Cardiac fibroblast (primary cell): ENCODE measurements at regions not wholly inside any gene's neighbourhood (a gene's known extent, or its start where the extent isn't known, plus 50 kb on each side); places are given as distances from the start of the nearest gene placed in this dataset.
A peak's percentile ranks its signal among the peaks of the same experiment; 100 is the strongest.

Source experiments
- DNase-seq, 2 donors: peaks; one replicate each; pipeline versions ENCODE4 v3.0.0 to v3.0.0-alpha.2; 2010; ENCODE audit warnings: low read depth in 2 of 2
- H3K4me3 ChIP-seq, 2 donors: replicated peaks in 1 of 2; 1 replicate in 1 of 2; 2 replicates in 1 of 2; pipeline ENCODE4 v1.5.1; 2011; ENCODE audit warnings: low read depth in 2 of 2, low read length in 2 of 2, mild to moderate bottlenecking in 2 of 2, moderate library complexity in 1 of 2
- TF ChIP-seq, protein P1 (sequence below): IDR thresholded peaks from one replicate; pipeline ENCODE4 v1.5.1; 2011; ENCODE audit warnings: low read depth, mild to moderate bottlenecking, low read length, inconsistent platforms

DNA sequence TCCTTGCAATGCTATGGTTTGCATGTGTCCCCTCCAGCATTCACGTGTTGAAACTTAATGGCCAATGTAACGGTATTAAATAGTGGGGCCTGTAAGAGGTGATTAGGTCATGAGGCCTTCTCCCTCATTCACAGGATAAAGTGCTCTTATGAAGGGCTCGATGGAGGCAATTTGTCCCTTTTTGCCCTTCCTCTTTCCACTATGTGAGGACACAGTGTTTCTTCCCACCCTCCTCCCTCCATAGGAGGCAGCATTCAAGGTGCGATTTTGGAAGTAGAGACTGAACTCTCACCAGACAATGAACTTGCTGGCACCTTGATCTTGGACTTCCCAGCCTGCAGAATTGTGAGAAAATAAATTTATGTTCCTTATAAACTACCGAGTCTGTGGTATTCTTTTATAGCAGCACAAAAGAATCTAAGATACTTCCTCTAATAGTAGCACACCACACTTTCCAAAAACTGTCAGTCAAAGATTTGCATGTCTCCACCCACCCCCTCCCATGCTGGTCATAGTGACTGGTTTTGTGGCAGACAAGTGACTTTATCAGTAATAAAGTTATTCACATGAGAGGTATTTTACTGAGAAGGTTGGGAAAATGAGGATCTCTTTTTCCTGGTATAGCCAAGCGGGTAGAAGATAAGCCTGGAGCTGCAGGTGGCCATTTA lies 113.5 kb upstream of the TTC29 start:
- TF ChIP-seq, protein P1, sequence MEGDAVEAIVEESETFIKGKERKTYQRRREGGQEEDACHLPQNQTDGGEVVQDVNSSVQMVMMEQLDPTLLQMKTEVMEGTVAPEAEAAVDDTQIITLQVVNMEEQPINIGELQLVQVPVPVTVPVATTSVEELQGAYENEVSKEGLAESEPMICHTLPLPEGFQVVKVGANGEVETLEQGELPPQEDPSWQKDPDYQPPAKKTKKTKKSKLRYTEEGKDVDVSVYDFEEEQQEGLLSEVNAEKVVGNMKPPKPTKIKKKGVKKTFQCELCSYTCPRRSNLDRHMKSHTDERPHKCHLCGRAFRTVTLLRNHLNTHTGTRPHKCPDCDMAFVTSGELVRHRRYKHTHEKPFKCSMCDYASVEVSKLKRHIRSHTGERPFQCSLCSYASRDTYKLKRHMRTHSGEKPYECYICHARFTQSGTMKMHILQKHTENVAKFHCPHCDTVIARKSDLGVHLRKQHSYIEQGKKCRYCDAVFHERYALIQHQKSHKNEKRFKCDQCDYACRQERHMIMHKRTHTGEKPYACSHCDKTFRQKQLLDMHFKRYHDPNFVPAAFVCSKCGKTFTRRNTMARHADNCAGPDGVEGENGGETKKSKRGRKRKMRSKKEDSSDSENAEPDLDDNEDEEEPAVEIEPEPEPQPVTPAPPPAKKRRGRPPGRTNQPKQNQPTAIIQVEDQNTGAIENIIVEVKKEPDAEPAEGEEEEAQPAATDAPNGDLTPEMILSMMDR, result no peak
- DNase-seq, result no peak
- no peak overlapping the region for H3K4me3 ChIP-seq

DNA sequence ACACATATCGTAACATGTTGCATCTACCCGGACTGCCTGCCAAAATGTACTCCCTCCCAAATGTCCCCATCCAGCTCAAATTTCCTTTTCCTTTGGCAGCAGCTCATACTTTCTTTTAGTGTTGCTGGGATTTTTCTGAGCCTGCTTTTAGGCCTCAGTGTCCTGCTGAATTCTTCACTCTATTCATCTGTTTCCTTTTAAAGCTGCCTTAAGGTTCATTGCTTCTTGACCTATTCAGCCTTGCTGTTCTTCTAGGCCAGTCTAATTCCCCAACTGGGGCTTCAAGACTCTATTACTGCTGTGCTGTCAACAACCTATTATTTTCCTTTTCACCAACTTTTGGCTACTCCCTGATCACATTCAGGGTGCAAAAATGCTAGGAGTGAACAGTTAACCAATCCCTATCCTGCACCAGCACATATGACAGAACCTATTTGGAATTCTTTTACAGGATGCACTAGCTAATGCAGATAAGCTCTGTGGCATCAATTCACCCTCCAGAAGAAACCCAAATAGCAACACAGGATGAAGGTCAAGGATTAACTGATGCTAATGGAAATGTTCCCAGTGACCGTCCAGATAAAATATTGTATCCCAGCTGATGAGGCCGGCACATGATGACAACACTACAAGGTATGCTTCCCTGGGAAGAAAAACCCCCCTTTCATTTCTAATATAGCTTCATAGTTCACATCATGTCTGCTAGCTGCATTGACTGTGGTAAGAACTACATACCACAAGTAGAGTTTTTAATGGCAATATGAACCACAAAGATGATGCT lies 114.7 kb upstream of the TTC29 start:
- no peak overlapping the region for H3K4me3 ChIP-seq
- TF ChIP-seq, protein P1, result no peak
- peak; percentile 59 to 65 for DNase-seq

DNA sequence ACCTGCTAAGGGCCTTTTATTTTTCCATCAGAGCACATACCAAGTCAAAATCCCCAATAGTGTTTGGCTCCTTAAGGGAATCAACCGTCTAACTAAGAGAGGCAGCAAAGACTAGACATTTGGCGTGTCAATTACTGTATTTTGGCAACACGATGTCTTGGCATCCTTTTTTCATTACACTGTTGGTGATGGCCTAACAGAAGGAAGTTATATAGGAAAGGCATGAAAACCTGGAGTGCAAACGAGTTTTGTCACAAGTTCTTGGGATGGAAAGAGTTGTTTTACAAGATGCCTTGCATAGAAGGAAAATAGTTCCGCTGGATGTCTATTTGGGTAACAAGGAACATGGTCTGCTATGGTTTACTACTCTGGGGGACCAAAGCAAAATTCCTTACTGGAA lies 119.2 kb upstream of the TTC29 start:
- H3K4me3 ChIP-seq, result no peak overlapping the region
- TF ChIP-seq, protein P1, result no peak
- DNase-seq, result no peak

DNA sequence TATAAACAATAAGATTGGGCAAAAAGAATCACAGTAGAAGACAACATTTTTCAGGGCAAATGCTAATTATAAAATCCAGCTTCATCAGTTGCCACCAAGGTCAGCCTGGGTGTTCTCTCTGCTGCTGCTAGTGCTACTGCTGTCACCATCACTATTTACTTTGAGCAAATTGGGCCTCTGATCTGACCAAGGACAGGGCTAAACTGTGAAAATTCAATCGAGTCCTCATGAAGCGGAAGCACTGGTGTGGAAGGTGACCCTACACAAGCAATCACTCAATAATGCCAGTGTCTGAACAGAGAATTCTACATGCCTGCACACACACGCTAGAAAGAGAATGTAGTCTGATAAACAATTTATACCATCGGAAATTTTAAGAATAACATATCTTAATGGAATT lies 122.9 kb upstream of the TTC29 start:
- TF ChIP-seq, protein P1, result no peak
- no peak for DNase-seq

DNA sequence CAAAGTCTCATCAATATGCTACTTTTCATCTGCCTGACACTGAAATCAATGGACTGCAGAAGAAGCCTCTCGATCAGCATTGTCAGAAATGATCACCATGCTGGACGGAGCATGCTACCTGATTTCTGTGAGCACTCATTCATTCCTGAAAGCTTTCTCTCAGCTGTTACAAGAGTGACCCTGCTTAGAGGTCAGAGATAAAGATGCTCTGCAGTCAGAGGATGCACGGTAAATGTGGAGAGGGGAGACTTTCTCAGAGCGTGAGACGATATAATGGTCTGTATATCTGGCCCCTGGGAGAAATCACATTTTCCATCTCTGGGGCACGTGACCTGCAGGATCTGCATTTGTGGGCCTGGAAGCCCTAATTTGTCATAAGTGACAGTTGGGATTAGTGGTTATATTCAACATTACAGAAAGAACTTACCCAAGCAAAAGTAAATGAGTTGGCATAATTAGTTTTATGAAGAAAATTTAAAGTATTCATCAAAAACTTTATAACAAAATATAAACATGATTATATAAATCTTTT lies 125.6 kb upstream of the TTC29 start:
- no peak overlapping the region for H3K4me3 ChIP-seq
- no peak for DNase-seq
- TF ChIP-seq, protein P1, result no peak

More for the DNA sequence above, 122.9 kb upstream of the TTC29 start:
- no peak overlapping the region for H3K4me3 ChIP-seq

DNA sequence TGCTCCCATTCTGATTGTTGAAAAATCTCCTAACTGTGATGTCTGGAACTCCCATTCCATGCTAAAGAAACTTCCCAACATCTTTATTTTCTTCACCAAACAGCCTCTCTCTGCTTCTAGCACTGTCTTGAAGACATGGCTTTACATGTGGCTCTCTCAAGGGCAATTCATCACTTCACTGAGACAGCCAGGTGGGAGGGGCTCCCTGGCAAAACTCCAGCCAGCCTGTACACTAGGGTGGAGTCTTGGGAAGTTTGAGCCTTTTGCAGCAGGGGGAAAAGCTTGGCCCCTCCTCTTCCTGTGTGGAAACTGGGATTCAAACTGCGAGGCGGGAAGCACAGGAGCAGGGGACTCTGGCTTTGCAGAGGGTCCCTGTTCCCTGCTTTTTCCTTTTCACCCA lies 130.5 kb upstream of the TTC29 start:
- DNase-seq, result no peak
- TF ChIP-seq, protein P1, result no peak
- H3K4me3 ChIP-seq, result no peak overlapping the region
